Mesendoderm (in vitro differentiated cells): ENCODE measurements at regions not wholly inside any gene's neighbourhood (a gene's known extent, or its start where the extent isn't known, plus 50 kb on each side); places are given as distances from the start of the nearest gene placed in this dataset.
"Not testable (repeated sequence)": the region's sequence is repeated elsewhere in the genome, so short reads cannot be mapped to it uniquely, and the experiment has no call there.

Experiments used
- DNase-seq: peaks from one replicate; pipeline ENCODE4 v3.0.0; 2013
- H2AK5ac ChIP-seq: 2 replicates; pipeline ENCODE4 v1.6.1; 2013; ENCODE audit warnings: low read length, inconsistent platforms
- H2BK120ac ChIP-seq: 2 replicates; pipeline ENCODE4 v1.6.1; 2013; ENCODE audit warnings: low read depth, mild to moderate bottlenecking, low read length, moderate library complexity, mixed read lengths
- H2BK15ac ChIP-seq: replicated peaks from 2 replicates; pipeline ENCODE4 v1.6.1; 2013; ENCODE audit warnings: low read depth, mild to moderate bottlenecking, moderate library complexity
- H2BK5ac ChIP-seq: 2 replicates; pipeline ENCODE4 v1.6.1; 2013; ENCODE audit warnings: low read length, inconsistent platforms
- H3K18ac ChIP-seq: 2 replicates; pipeline ENCODE4 v1.6.1; 2013; ENCODE audit warnings: mild to moderate bottlenecking, low read length, mixed read lengths
- H3K23ac ChIP-seq: one replicate; pipeline ENCODE4 v1.6.1; 2013; ENCODE audit warnings: low read length
- H3K27ac ChIP-seq: 2 replicates; pipeline ENCODE4 v1.5.1; 2013; ENCODE audit warnings: low read depth, mild to moderate bottlenecking, inconsistent platforms, low read length, moderate library complexity
- H3K27me3 ChIP-seq: 2 replicates; pipeline ENCODE4 v1.6.1; 2013; ENCODE audit warnings: low read length, control low read depth, mild to moderate bottlenecking, inconsistent platforms; ENCODE audit not compliant: insufficient read depth, poor library complexity
- H3K36me3 ChIP-seq: 2 replicates; pipeline ENCODE4 v1.6.1; 2013; ENCODE audit warnings: low read length, inconsistent platforms; ENCODE audit not compliant: control insufficient read depth, insufficient read depth
- H3K4ac ChIP-seq: one replicate; pipeline ENCODE4 v1.6.1; 2013; ENCODE audit warnings: low read depth, mild to moderate bottlenecking, low read length, moderate library complexity
- H3K4me1 ChIP-seq: 2 replicates; pipeline ENCODE4 v1.6.1; 2013; ENCODE audit warnings: low read depth, low read length, inconsistent platforms; ENCODE audit not compliant: control insufficient read depth
- H3K4me2 ChIP-seq: 2 replicates; pipeline ENCODE4 v1.6.1; 2013; ENCODE audit warnings: low read length
- H3K4me3 ChIP-seq: 2 replicates; pipeline ENCODE4 v1.5.1; 2013; ENCODE audit warnings: mild to moderate bottlenecking, low read length
- H3K56ac ChIP-seq: one replicate; pipeline ENCODE4 v1.6.1; 2013; ENCODE audit warnings: low read length
- H3K79me1 ChIP-seq: 2 replicates; pipeline ENCODE4 v1.6.1; 2013; ENCODE audit warnings: low read length, inconsistent platforms
- H3K79me2 ChIP-seq: 2 replicates; pipeline ENCODE4 v1.6.1; 2013; ENCODE audit warnings: mild to moderate bottlenecking, low read length; ENCODE audit not compliant: control insufficient read depth, insufficient read depth
- H3K9ac ChIP-seq: 2 replicates; pipeline ENCODE4 v1.6.1; 2013; ENCODE audit warnings: low read length, inconsistent platforms
- H4K5ac ChIP-seq: one replicate; pipeline ENCODE4 v1.6.1; 2013; ENCODE audit warnings: low read length
- H4K8ac ChIP-seq: one replicate; pipeline ENCODE4 v1.6.1; 2013; ENCODE audit warnings: low read depth, mild to moderate bottlenecking, control low read depth, low read length, moderate library complexity
- WGBS: extraction: QIAGEN DNeasy Blood & Tissue Kit; methylation state at CpG from one replicate; pipeline ENCODE4 v1.1.7; 2013; ENCODE audit warnings: low lambda C conversion rate, missing lambda C conversion rate; ENCODE audit not compliant: insufficient coverage; ENCODE audit errors: extremely low coverage; 5-methylcytosine and 5-hydroxymethylcytosine counted together

GRCh38 chr1:91207691-91208090, 185.9 kb upstream of the ZNF644 start:
- H4K5ac ChIP-seq, H2AK5ac ChIP-seq, H3K79me1 ChIP-seq, H3K23ac ChIP-seq, H2BK120ac ChIP-seq, H3K9ac ChIP-seq, H3K27ac ChIP-seq, H3K18ac ChIP-seq, H4K8ac ChIP-seq, H3K56ac ChIP-seq, H3K4ac ChIP-seq, H3K27me3 ChIP-seq, DNase-seq, H3K4me1 ChIP-seq, H2BK5ac ChIP-seq, H3K4me3 ChIP-seq, H3K4me2 ChIP-seq, H3K36me3 ChIP-seq, H3K79me2 ChIP-seq, H2BK15ac ChIP-seq: not testable (repeated sequence)
- no CpG with 5 or more reads among the region's 7 CpGs for WGBS

- not testable (repeated sequence) for H2BK5ac ChIP-seq, H3K27me3 ChIP-seq, DNase-seq, H2AK5ac ChIP-seq, H3K27ac ChIP-seq, H3K36me3 ChIP-seq, H3K18ac ChIP-seq, H3K4me2 ChIP-seq, H2BK120ac ChIP-seq, H2BK15ac ChIP-seq, H3K79me1 ChIP-seq, H4K5ac ChIP-seq, H4K8ac ChIP-seq, H3K56ac ChIP-seq, H3K4ac ChIP-seq, H3K79me2 ChIP-seq, H3K4me3 ChIP-seq, H3K23ac ChIP-seq, H3K4me1 ChIP-seq, H3K9ac ChIP-seq
- no CpG with 5 or more reads among the region's 9 CpGs for WGBS
Measured at GRCh38 chr1:91204150-91204549, 182.3 kb upstream of the ZNF644 start.

- no peak overlapping the region for H2BK15ac ChIP-seq
- H3K79me2 ChIP-seq, result no peaks in the 10 kb centered on the region
- no peaks in the 10 kb centered on the region for H3K4me1 ChIP-seq
- no peak overlapping the region for H3K23ac ChIP-seq
- H3K56ac ChIP-seq, result no peak overlapping the region
- no peak overlapping the region for H2BK120ac ChIP-seq
- H3K36me3 ChIP-seq, result no peaks in the 10 kb centered on the region
- no peak overlapping the region for H3K9ac ChIP-seq
- WGBS, result no CpG with 5 or more reads among the region's 1 CpG
- H4K8ac ChIP-seq, result no peak overlapping the region
- H3K4ac ChIP-seq, result no peak overlapping the region
- no peak overlapping the region for H3K4me2 ChIP-seq
- H3K79me1 ChIP-seq, result no peaks in the 10 kb centered on the region
- no peak overlapping the region for H2BK5ac ChIP-seq
- no peak overlapping the region for H4K5ac ChIP-seq
- no peak overlapping the region for H3K18ac ChIP-seq
- H2AK5ac ChIP-seq, result no peak overlapping the region
- DNase-seq, result no peak
- H3K27ac ChIP-seq, result no peak overlapping the region
- H3K4me3 ChIP-seq, result no peak overlapping the region
- H3K27me3 ChIP-seq, result no peaks in the 10 kb centered on the region
Measured at GRCh38 chr1:91201694-91202093, 179.9 kb upstream of the ZNF644 start.

- Histone ChIP-seq H3K4me2 (no peak overlapping the region), H3K4me1 (no peaks in the 10 kb centered on the region), H2BK120ac (no peak overlapping the region), H3K79me2 (no peaks in the 10 kb centered on the region), H2BK15ac (no peak overlapping the region), H3K23ac (no peak overlapping the region), H2AK5ac (no peak overlapping the region), H2BK5ac (no peak overlapping the region), H3K4me3 (no peak overlapping the region), H3K27me3 (no peaks in the 10 kb centered on the region), H3K79me1 (no peaks in the 10 kb centered on the region), H3K36me3 (no peaks in the 10 kb centered on the region), H3K4ac (no peak overlapping the region), H4K5ac (no peak overlapping the region), H3K18ac (no peak overlapping the region), H4K8ac (no peak overlapping the region), H3K27ac (no peak overlapping the region), H3K9ac (no peak overlapping the region), H3K56ac (no peak overlapping the region)
- WGBS, result no CpG with 5 or more reads among the region's 3 CpGs
- no peak for DNase-seq
Measured at GRCh38 chr1:91201176-91201575, 179.3 kb upstream of the ZNF644 start.

- WGBS, result no CpG with 5 or more reads among the region's 5 CpGs
Measured at GRCh38 chr1:91200675-91201074, 178.8 kb upstream of the ZNF644 start.

GRCh38 chr1:91199988-91200387, 178.2 kb upstream of the ZNF644 start:
- Histone ChIP-seq H3K23ac (no peak overlapping the region), H2BK15ac (no peak overlapping the region), H3K9ac (no peak overlapping the region), H3K27ac (no peak overlapping the region), H3K56ac (no peak overlapping the region), H2BK120ac (no peak overlapping the region), H4K5ac (no peak overlapping the region), H3K79me2 (no peaks in the 10 kb centered on the region), H3K18ac (no peak overlapping the region), H2AK5ac (no peak overlapping the region), H3K36me3 (no peaks in the 10 kb centered on the region), H3K4me2 (no peak overlapping the region), H3K4ac (no peak overlapping the region), H2BK5ac (no peak overlapping the region), H3K4me1 (no peaks in the 10 kb centered on the region), H3K27me3 (no peaks in the 10 kb centered on the region), H3K79me1 (no peaks in the 10 kb centered on the region), H3K4me3 (no peak overlapping the region), H4K8ac (no peak overlapping the region)
- WGBS, result no CpG with 5 or more reads among the region's 6 CpGs
- DNase-seq, result no peak

More at GRCh38 chr1:91200675-91201074, 178.8 kb upstream of the ZNF644 start:
- no peaks in the 10 kb centered on the region for H3K4me1 ChIP-seq
- no peak overlapping the region for H4K8ac ChIP-seq
- H3K27me3 ChIP-seq, result no peaks in the 10 kb centered on the region
- H3K23ac ChIP-seq, result no peak overlapping the region
- no peak overlapping the region for H3K18ac ChIP-seq
- no peak overlapping the region for H2BK5ac ChIP-seq
- H3K4me3 ChIP-seq, result no peak overlapping the region
- H3K36me3 ChIP-seq, result no peaks in the 10 kb centered on the region
- H2BK120ac ChIP-seq, result no peak overlapping the region
- no peaks in the 10 kb centered on the region for H3K79me2 ChIP-seq
- H2AK5ac ChIP-seq, result no peak overlapping the region
- H3K4ac ChIP-seq, result no peak overlapping the region
- no peak overlapping the region for H3K9ac ChIP-seq
- H3K4me2 ChIP-seq, result no peak overlapping the region
- H4K5ac ChIP-seq, result no peak overlapping the region
- no peak for DNase-seq
- H2BK15ac ChIP-seq, result no peak overlapping the region
- no peak overlapping the region for H3K56ac ChIP-seq
- no peaks in the 10 kb centered on the region for H3K79me1 ChIP-seq
- H3K27ac ChIP-seq, result no peak overlapping the region
